Limb (tissue), 2 donors: ENCODE measurements at regions not wholly inside any gene's neighbourhood (a gene's known extent, or its start where the extent isn't known, plus 50 kb on each side); places are given as distances from the start of the nearest gene placed in this dataset.
A peak's percentile ranks its signal among the peaks of the same experiment; 100 is the strongest.

Experiments used
- DNase-seq, 2 donors: peaks; one replicate each; pipeline ENCODE4 v3.0.0-alpha.2; 2016; ENCODE audit errors: extremely low spot score in 2 of 2

GRCh38 chr22:48338793-48339705 is 1488.6 kb downstream of the BRD1 start:
- no peak for DNase-seq

DNA sequence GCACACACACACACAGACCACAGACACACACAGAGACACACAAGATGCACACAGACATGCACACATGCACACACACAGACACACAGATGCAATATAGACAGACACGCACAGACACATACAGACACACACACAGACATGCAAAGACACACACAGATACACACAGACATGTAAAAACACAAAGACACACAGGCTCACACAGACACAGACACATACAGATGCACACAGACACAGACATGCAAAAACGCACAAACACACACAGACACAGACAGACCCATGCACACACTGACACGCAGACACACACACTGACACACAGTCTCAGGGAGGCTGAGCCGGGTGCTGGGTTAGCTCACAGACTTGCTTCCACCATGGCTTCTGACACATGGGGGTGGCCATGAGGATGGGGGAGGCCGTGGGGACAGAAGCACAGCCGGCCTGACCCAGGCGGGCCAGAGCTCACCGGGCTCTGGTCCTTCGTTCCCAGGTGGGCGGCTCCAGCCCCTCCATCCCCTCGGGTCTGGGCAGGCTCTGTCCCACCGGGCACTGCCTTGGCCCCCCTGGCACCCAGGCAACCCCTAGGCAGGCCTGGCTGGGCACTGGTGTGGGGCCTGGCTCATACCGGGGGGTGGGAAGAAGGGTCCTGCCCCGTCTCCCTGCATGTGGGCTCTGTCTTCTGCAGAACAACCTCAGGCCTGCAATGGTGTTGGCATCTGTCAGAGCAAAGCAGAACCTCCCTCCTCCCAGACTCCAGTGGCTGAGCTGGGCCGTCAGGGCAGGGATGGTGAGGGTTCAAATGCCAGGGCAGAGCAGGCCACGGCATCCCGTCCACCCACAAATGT is 1489.5 kb downstream of the BRD1 start:
- no peak for DNase-seq

DNA sequence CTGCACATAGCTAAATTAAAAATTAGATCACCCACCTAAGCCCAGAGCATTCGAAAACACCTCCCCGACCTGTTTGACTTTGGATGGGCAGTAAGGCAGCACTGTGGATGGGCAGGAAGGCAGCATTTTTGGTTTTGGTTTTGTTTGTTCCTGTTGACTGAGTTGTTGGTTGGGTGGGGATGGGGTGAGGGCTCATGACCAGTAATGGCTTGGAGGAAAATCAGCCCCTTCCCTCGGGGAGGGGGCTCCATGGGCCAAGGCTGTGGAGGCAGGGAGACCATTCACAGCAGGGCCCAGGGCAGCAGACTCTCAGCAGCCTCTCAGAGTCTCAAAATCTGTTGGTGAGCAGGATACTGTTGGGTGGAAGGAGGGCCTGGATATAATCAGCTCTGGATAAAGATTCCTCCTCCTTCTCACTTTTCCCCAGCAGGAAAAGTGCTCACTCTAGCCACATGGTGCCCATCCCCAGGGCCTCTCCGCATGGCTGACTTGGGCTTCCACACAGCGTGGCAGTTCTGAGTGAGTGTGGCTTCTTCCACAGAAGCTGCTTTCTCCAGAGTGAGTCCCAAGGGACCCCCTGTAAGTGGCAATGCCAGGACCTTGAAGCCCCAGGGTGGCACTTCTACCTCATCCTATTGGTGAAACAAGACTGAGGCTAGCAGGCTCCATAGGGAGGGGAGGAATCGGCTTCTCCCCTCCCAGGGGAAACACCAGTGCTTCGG is 1491.2 kb downstream of the BRD1 start:
- DNase-seq: no peak

GRCh38 chr22:48335442-48336139 is 1492.1 kb downstream of the BRD1 start:
- no peak for DNase-seq

DNA sequence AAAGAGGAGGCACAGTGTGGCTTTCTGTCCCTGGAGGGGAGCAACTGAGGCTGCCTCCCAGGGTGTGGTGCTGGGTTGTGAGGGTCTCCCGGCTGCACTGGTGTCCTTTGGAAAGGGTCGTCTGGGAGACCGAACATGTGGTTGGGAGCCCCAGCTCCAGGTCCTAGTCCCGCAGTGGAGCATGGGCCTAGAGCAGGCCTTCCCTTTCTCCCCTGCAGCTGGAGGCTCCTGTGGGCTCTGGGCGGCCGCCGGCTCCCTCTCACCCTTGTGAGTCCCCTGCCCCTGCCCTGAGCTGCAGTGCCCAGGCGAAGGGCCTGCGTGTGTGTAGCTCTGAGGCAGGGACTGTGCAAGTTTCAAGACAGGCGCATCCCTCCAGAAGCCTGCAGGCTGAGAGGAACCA is 1492.7 kb downstream of the BRD1 start:
- no peak for DNase-seq

DNA sequence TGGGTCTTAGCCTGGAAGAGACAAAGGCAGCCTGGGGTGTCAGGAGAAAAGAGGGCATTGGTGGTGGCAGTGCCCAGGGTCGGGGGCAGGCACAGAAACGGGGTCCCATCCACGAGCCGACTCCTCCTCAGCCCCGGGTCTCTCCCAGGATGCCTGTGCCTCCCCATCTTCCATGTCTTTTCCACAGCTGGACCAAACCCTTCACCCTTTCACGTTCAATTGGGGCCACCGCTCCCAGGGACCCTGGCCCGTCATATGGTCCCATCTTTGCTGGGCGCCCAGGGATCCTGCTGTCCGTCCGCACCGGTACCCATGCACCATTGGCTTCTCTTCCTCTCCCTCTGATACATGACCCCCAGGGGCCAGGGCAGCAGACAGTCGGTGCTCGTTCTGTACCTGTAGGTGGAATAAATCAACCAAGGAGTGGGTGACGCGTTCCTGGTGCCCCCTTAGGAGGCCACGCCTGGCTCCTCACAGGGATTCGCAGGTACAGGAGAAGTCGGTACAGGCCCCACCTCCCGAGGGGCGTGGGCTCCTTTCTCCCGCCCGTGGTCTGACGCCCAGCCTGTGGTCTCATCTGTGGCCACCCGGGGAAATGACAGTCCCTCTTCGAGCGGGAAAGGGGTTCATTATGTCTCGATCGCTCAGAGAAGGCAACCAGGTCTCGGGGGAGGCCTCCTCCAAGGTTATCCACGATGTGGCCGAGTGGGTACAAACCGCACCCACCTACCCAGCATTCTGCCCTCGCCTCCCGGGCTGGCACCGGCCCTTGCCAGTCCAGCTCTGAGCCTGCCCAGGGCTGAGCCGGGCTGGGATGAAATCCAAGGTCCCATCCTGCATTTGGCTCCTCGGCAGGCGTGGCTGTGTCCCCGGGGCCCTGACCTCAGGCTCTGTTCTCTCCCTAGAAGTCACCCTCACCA is 1493.6 kb downstream of the BRD1 start:
- peak in 1 of 2 donors; percentile 24 for DNase-seq

DNA sequence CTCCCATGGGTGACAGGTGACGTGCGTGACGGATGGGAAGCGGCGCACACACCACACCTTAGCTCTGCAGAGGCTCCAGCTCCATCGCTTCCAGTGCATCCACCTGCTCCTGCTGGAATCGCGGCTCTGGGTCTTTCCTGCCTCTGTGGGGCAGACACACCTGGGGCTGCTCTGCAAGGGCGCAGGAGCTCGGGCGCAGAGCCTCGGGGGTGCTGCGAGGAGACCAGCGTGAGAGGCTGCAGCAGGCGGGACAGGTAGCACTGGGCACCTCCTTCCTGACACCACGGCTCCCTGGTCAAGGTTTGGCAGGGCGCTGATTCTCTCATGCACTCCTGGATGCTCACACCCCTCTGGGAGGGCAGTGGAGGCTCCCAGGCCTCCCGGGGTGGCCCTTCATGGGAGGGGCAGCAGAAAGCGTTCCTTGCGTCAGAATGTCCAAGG is 1494.3 kb downstream of the BRD1 start:
- no peak for DNase-seq

GRCh38 chr22:48332438-48333322 is 1495.0 kb downstream of the BRD1 start:
- DNase-seq: peak in 1 of 2 donors; percentile 21

DNA sequence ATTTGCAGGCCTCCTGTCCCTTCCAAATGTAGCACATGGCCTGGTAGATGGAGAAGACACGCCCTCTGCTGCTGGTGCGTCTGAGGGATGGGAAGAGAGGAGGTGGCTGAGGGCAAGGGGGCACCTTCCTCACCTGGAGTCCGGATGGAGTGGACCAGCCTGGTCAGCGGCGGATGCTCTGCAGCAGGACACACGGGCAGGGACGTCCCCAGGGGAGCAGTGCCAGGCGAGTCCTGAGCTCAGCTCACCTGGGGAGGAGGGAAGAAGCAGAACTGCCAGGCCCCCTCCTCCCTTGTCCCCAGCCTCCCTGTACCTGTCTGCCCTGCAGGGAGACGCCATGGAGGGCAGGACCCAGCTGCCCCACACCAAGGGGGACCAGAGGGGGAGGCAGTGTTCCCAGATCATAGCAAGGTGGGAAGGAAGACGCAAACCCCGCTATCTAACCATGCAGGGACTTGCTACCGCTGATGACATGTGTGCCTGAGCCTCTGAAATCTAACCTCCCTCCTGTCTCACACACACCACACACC is 1495.9 kb downstream of the BRD1 start:
- DNase-seq: peak in 1 of 2 donors; percentile 21

- DNase-seq: no peak
Measured at GRCh38 chr22:48331266-48331665, 1496.4 kb downstream of the BRD1 start.

GRCh38 chr22:48327721-48328120 is 1500.0 kb downstream of the BRD1 start:
- DNase-seq: no peak

DNA sequence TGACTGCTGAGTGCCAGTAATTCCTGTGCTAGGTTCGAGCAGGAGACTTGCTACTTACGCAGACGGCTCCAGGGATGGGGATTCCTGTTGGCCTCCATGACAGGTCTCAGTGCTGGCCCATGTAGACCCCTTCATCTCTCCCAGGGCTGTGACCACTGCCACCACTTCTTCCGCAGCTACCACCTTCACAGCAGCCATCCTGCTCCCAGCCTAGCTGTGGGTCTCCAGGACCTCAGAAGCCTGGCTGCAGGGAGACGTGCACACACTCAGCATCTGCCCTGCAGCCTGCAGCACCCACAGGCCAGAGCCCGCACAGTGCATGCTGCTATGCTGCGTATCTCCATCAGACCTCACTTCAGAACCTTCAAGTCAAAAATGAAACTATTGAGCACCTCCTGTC is 1503.9 kb downstream of the BRD1 start:
- no peak for DNase-seq

GRCh38 chr22:48322907-48323306 is 1504.8 kb downstream of the BRD1 start:
- no peak for DNase-seq

GRCh38 chr22:48321986-48322545 is 1505.6 kb downstream of the BRD1 start:
- no peak for DNase-seq

- peak; percentile 27 for DNase-seq
Measured at GRCh38 chr22:48320683-48321451, 1506.8 kb downstream of the BRD1 start.

DNA sequence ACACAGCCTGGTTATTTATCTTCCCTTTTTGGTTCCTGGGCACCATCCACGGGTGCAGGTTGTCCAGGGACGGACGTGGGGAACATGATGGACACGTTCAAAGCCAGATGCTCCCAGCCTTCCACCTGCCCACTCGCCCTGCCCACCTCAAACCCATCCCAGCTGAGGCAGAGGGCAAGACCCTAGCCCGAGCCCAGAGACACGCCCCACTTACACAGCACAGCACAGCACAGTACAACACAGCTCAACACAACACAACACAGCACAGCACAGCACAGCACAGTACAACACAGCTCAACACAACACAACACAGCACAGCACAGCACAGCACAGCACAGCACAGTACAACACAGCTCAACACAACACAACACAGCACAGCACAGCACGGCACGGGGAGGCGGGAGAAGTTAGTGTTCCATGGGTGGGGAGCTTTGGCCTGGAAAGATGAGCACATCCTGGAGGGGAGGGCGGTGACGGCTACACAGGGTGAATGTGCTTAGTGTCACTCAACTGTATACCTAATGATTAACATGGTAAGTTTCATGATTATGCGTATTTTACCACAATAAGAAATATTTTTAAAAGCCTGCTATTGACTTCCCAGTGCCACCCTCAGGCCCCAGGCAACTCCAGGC is 1507.5 kb downstream of the BRD1 start:
- DNase-seq: peak in 1 of 2 donors; percentile 13
